ENCODE measurements at regions not wholly inside any gene's neighbourhood (a gene's known extent, or its start where the extent isn't known, plus 50 kb on each side); places are given as distances from the start of the nearest gene placed in this dataset.

- no peaks in the 10 kb centered on the region for H3K27me3 ChIP-seq (replicated peaks in 1 of 2; ENCODE audit: control insufficient read depth in 2 of 2, extremely low read depth in 1 of 2, insufficient read depth in 2 of 2, low read length in 1 of 2)
- POLR2A ChIA-PET = no interaction called here
- no peaks in the 10 kb centered on the region for H3K9me3 ChIP-seq
- ATAC-seq (replicated peaks in 1 of 4) (no peak), DNase-seq (no peak)
- no peak overlapping the region for H3K4me3 ChIP-seq (ENCODE audit: control insufficient read depth in 1 of 2, extremely low read depth in 1 of 2, low read length in 1 of 2)
- H3K4me1 Mint-ChIP-seq = peaks cover 0 to under 1% (median 0%) of the 10 kb centered on the region in 3 donors
- no peaks in the 10 kb centered on the region for H3K27me3 Mint-ChIP-seq
- H3K4me3 Mint-ChIP-seq = no peak overlapping the region
- 100% methylated on average over 1 of the region's 3 CpGs for WGBS (ENCODE audit: insufficient coverage)
- H3K36me3 ChIP-seq (ENCODE audit: control insufficient read depth in 2 of 2, extremely low read depth in 1 of 2, insufficient read depth in 1 of 2, low read length in 1 of 2) = no peaks in the 10 kb centered on the region
- H3K9me3 Mint-ChIP-seq = no peaks in the 10 kb centered on the region
- CTCF ChIA-PET = no interaction called here
- no peak overlapping the region for H3K27ac Mint-ChIP-seq
- H3K27ac ChIP-seq (ENCODE audit: low read length) = no peak overlapping the region
- no peaks in the 10 kb centered on the region for H3K4me1 ChIP-seq (ENCODE audit: control insufficient read depth in 1 of 2, extremely low read depth in 1 of 2, insufficient read depth in 2 of 2, low read length in 2 of 2)
- H3K36me3 Mint-ChIP-seq = no peaks in the 10 kb centered on the region
Measured at GRCh38 chr12:25794571-25794970, 163.9 kb upstream of the RASSF8 start.

- POLR2A ChIA-PET = no interaction called here
- H3K27me3 Mint-ChIP-seq = no peaks in the 10 kb centered on the region
- Histone ChIP-seq H3K27me3 (replicated peaks in 1 of 2; ENCODE audit: control insufficient read depth in 2 of 2, extremely low read depth in 1 of 2, insufficient read depth in 2 of 2, low read length in 1 of 2) (no peaks in the 10 kb centered on the region), H3K27ac (ENCODE audit: low read length) (no peak overlapping the region), H3K36me3 (ENCODE audit: control insufficient read depth in 2 of 2, extremely low read depth in 1 of 2, insufficient read depth in 1 of 2, low read length in 1 of 2) (no peaks in the 10 kb centered on the region), H3K4me3 (ENCODE audit: control insufficient read depth in 1 of 2, extremely low read depth in 1 of 2, low read length in 1 of 2) (no peak overlapping the region), H3K4me1 (ENCODE audit: control insufficient read depth in 1 of 2, extremely low read depth in 1 of 2, insufficient read depth in 2 of 2, low read length in 2 of 2) (no peaks in the 10 kb centered on the region), H3K9me3 (no peaks in the 10 kb centered on the region)
- H3K27ac Mint-ChIP-seq = no peak overlapping the region
- ATAC-seq (replicated peaks in 1 of 4) = no peak
- no peak for DNase-seq
- WGBS (ENCODE audit: insufficient coverage) = 75% methylated on average over 1 of the region's 2 CpGs
- CTCF ChIA-PET = no interaction called here
- no peak overlapping the region for H3K4me3 Mint-ChIP-seq
- H3K4me1 Mint-ChIP-seq = peaks cover 3 to 7% (median 5%) of the 10 kb centered on the region in 3 donors
- H3K36me3 Mint-ChIP-seq = no peaks in the 10 kb centered on the region
- H3K9me3 Mint-ChIP-seq = no peaks in the 10 kb centered on the region
Measured at GRCh38 chr12:25796523-25797000, 161.9 kb upstream of the RASSF8 start.

- no peaks in the 10 kb centered on the region for H3K36me3 ChIP-seq (ENCODE audit: control insufficient read depth in 2 of 2, extremely low read depth in 1 of 2, insufficient read depth in 1 of 2, low read length in 1 of 2)
- Mint-ChIP-seq H3K36me3 (no peaks in the 10 kb centered on the region), H3K4me1 (peaks cover 3 to 7% (median 5%) of the 10 kb centered on the region in 3 donors), H3K9me3 (no peaks in the 10 kb centered on the region), H3K27me3 (no peaks in the 10 kb centered on the region), H3K27ac (no peak overlapping the region), H3K4me3 (no peak overlapping the region)
- POLR2A ChIA-PET = no interaction called here
- DNase-seq (no peak), ATAC-seq (replicated peaks in 1 of 4) (no peak)
- H3K27me3 ChIP-seq (replicated peaks in 1 of 2; ENCODE audit: control insufficient read depth in 2 of 2, extremely low read depth in 1 of 2, insufficient read depth in 2 of 2, low read length in 1 of 2) = no peaks in the 10 kb centered on the region
- WGBS (ENCODE audit: insufficient coverage) = 80% methylated on average over 1 of the region's 2 CpGs
- H3K27ac ChIP-seq (ENCODE audit: low read length) = no peak overlapping the region
- H3K9me3 ChIP-seq = no peaks in the 10 kb centered on the region
- CTCF ChIA-PET = no interaction called here
- no peak overlapping the region for H3K4me3 ChIP-seq (ENCODE audit: control insufficient read depth in 1 of 2, extremely low read depth in 1 of 2, low read length in 1 of 2)
- no peaks in the 10 kb centered on the region for H3K4me1 ChIP-seq (ENCODE audit: control insufficient read depth in 1 of 2, extremely low read depth in 1 of 2, insufficient read depth in 2 of 2, low read length in 2 of 2)
Measured at GRCh38 chr12:25797386-25797785, 161.1 kb upstream of the RASSF8 start.

GRCh38 chr12:25797949-25798348, 160.5 kb upstream of the RASSF8 start:
- no peaks in the 10 kb centered on the region for H3K36me3 ChIP-seq (ENCODE audit: control insufficient read depth in 2 of 2, extremely low read depth in 1 of 2, insufficient read depth in 1 of 2, low read length in 1 of 2)
- H3K4me1 ChIP-seq (ENCODE audit: control insufficient read depth in 1 of 2, extremely low read depth in 1 of 2, insufficient read depth in 2 of 2, low read length in 2 of 2) = no peaks in the 10 kb centered on the region
- ATAC-seq (replicated peaks in 1 of 4) = no peak
- no peaks in the 10 kb centered on the region for H3K9me3 ChIP-seq
- no peaks in the 10 kb centered on the region for H3K27me3 ChIP-seq (replicated peaks in 1 of 2; ENCODE audit: control insufficient read depth in 2 of 2, extremely low read depth in 1 of 2, insufficient read depth in 2 of 2, low read length in 1 of 2)
- no peak overlapping the region for H3K4me3 ChIP-seq (ENCODE audit: control insufficient read depth in 1 of 2, extremely low read depth in 1 of 2, low read length in 1 of 2)
- H3K4me3 Mint-ChIP-seq = no peak overlapping the region
- peaks cover 0 to 2% (median 0%) of the 10 kb centered on the region in 3 donors for H3K9me3 Mint-ChIP-seq
- CTCF ChIA-PET = no interaction called here
- no peaks in the 10 kb centered on the region for H3K27me3 Mint-ChIP-seq
- WGBS (ENCODE audit: insufficient coverage) = no CpG with 5 or more reads among the region's 4 CpGs
- H3K4me1 Mint-ChIP-seq = peaks cover 3 to 7% (median 5%) of the 10 kb centered on the region in 3 donors
- no peak overlapping the region for H3K27ac Mint-ChIP-seq
- POLR2A ChIA-PET = no interaction called here
- no peaks in the 10 kb centered on the region for H3K36me3 Mint-ChIP-seq
- H3K27ac ChIP-seq (ENCODE audit: low read length) = no peak overlapping the region
- DNase-seq = no peak

- H3K27me3 ChIP-seq (replicated peaks in 1 of 2; ENCODE audit: control insufficient read depth in 2 of 2, extremely low read depth in 1 of 2, insufficient read depth in 2 of 2, low read length in 1 of 2) = no peaks in the 10 kb centered on the region
- POLR2A ChIA-PET = no interaction called here
- peaks cover 3 to 7% (median 5%) of the 10 kb centered on the region in 3 donors for H3K4me1 Mint-ChIP-seq
- peaks cover 0 to 3% (median 0%) of the 10 kb centered on the region in 3 donors for H3K9me3 Mint-ChIP-seq
- no peak overlapping the region for H3K27ac Mint-ChIP-seq
- CTCF ChIA-PET = interaction anchor here in 1 of 2 donors (0.5 kb wide), 1 partner anchor 152 kb away, joined by 3 read pairs; no protein-coding TSS in a partner anchor
- H3K36me3 ChIP-seq (ENCODE audit: control insufficient read depth in 2 of 2, extremely low read depth in 1 of 2, insufficient read depth in 1 of 2, low read length in 1 of 2) = no peaks in the 10 kb centered on the region
- WGBS (ENCODE audit: insufficient coverage) = no CpG with 5 or more reads among the region's 1 CpG
- H3K27me3 Mint-ChIP-seq = no peaks in the 10 kb centered on the region
- H3K27ac ChIP-seq (ENCODE audit: low read length) = no peak overlapping the region
- no peaks in the 10 kb centered on the region for H3K4me1 ChIP-seq (ENCODE audit: control insufficient read depth in 1 of 2, extremely low read depth in 1 of 2, insufficient read depth in 2 of 2, low read length in 2 of 2)
- no peak overlapping the region for H3K4me3 Mint-ChIP-seq
- H3K9me3 ChIP-seq = no peaks in the 10 kb centered on the region
- no peak for DNase-seq
- no peaks in the 10 kb centered on the region for H3K36me3 Mint-ChIP-seq
- no peak overlapping the region for H3K4me3 ChIP-seq (ENCODE audit: control insufficient read depth in 1 of 2, extremely low read depth in 1 of 2, low read length in 1 of 2)
- no peak for ATAC-seq (replicated peaks in 1 of 4)
Measured at GRCh38 chr12:25800101-25800500, 158.4 kb upstream of the RASSF8 start.

- no peaks in the 10 kb centered on the region for H3K36me3 Mint-ChIP-seq
Measured at GRCh38 chr12:25801734-25802133, 156.7 kb upstream of the RASSF8 start.

GRCh38 chr12:25802143-25802542, 156.3 kb upstream of the RASSF8 start:
- H3K36me3 Mint-ChIP-seq = no peaks in the 10 kb centered on the region
- no peak for DNase-seq
- no peak overlapping the region for H3K4me3 ChIP-seq (ENCODE audit: control insufficient read depth in 1 of 2, extremely low read depth in 1 of 2, low read length in 1 of 2)
- ChIA-PET CTCF (interaction anchor here in 1 of 2 donors (0.6 kb wide), 1 partner anchor 295 kb away, joined by 3 read pairs; no protein-coding TSS in a partner anchor), POLR2A (no interaction called here)
- peaks cover 5 to 14% (median 11%) of the 10 kb centered on the region in 3 donors for H3K4me1 Mint-ChIP-seq
- H3K4me1 ChIP-seq (ENCODE audit: control insufficient read depth in 1 of 2, extremely low read depth in 1 of 2, insufficient read depth in 2 of 2, low read length in 2 of 2) = peaks cover 0 to 5% of the 10 kb centered on the region in 2 experiments
- H3K9me3 ChIP-seq = no peaks in the 10 kb centered on the region
- ATAC-seq (replicated peaks in 1 of 4) = no peak
- H3K27me3 Mint-ChIP-seq = no peaks in the 10 kb centered on the region
- no peak overlapping the region for H3K27ac Mint-ChIP-seq
- no peaks in the 10 kb centered on the region for H3K27me3 ChIP-seq (replicated peaks in 1 of 2; ENCODE audit: control insufficient read depth in 2 of 2, extremely low read depth in 1 of 2, insufficient read depth in 2 of 2, low read length in 1 of 2)
- no peak overlapping the region for H3K4me3 Mint-ChIP-seq
- peaks cover 0 to 3% (median 0%) of the 10 kb centered on the region in 3 donors for H3K9me3 Mint-ChIP-seq
- no peaks in the 10 kb centered on the region for H3K36me3 ChIP-seq (ENCODE audit: control insufficient read depth in 2 of 2, extremely low read depth in 1 of 2, insufficient read depth in 1 of 2, low read length in 1 of 2)
- H3K27ac ChIP-seq (ENCODE audit: low read length) = no peak overlapping the region

More at GRCh38 chr12:25801734-25802133, 156.7 kb upstream of the RASSF8 start:
- ChIA-PET POLR2A (no interaction called here), CTCF (interaction anchor here in 1 of 2 donors (0.6 kb wide), 1 partner anchor 294 kb away, joined by 3 read pairs; no protein-coding TSS in a partner anchor)
- no CpG with 5 or more reads among the region's 1 CpG for WGBS (ENCODE audit: insufficient coverage)
- H3K27ac ChIP-seq (ENCODE audit: low read length) = no peak overlapping the region
- no peaks in the 10 kb centered on the region for H3K27me3 ChIP-seq (replicated peaks in 1 of 2; ENCODE audit: control insufficient read depth in 2 of 2, extremely low read depth in 1 of 2, insufficient read depth in 2 of 2, low read length in 1 of 2)
- H3K4me3 ChIP-seq (ENCODE audit: control insufficient read depth in 1 of 2, extremely low read depth in 1 of 2, low read length in 1 of 2) = no peak overlapping the region
- ATAC-seq (replicated peaks in 1 of 4) (no peak), DNase-seq (no peak)
- Mint-ChIP-seq H3K4me3 (no peak overlapping the region), H3K27me3 (no peaks in the 10 kb centered on the region), H3K9me3 (peaks cover 0 to 3% (median 0%) of the 10 kb centered on the region in 3 donors), H3K4me1 (peaks cover 5 to 14% (median 10%) of the 10 kb centered on the region in 3 donors), H3K27ac (no peak overlapping the region)
- H3K36me3 ChIP-seq (ENCODE audit: control insufficient read depth in 2 of 2, extremely low read depth in 1 of 2, insufficient read depth in 1 of 2, low read length in 1 of 2) = no peaks in the 10 kb centered on the region
- H3K4me1 ChIP-seq (ENCODE audit: control insufficient read depth in 1 of 2, extremely low read depth in 1 of 2, insufficient read depth in 2 of 2, low read length in 2 of 2) = peaks cover 0 to 5% of the 10 kb centered on the region in 2 experiments
- H3K9me3 ChIP-seq = no peaks in the 10 kb centered on the region

Measured in T-cell (primary cell).